Endothelial cell of hepatic sinusoid (primary cell): ENCODE measurements at regions not wholly inside any gene's neighbourhood (a gene's known extent, or its start where the extent isn't known, plus 50 kb on each side); places are given as distances from the start of the nearest gene placed in this dataset.

Experiments used
- in situ Hi-C: cut with HindIII; loops from 2 replicates; pipeline ENCODE4 v1.10.0; 2017; ENCODE audit warnings: low sequenced_read_pairs

DNA sequence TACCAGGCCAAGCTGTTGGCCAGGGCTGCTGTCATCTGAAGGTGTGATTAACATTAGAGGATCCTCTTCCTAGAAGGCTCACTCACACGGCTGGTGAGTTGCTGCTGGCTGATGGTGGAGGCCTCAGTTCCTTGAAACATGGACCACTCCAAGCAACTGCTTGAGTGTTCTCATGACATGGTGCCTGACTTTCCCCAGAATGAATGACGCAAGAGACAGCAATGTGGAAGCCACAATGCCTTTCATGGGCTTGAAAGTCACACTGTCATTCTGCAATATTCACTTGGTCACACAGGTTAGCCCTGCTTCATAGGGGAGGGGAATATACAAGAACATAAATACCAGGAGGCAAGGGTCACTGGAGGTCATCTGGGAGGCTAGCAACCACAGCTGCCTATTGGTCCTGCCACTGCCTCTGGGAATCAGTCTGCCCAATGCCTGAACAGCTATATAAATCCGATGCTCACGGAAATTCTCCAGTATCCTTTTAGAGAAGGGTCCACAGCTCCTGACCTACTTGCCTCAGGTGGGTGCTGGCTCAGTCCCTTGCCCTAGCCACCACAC, 97.1 kb upstream of the MAML3 start:
- in situ Hi-C loops: loop anchor here (5.0 kb wide), 1 partner anchor 99 kb away; the partner anchor contains the start of gene MAML3

DNA sequence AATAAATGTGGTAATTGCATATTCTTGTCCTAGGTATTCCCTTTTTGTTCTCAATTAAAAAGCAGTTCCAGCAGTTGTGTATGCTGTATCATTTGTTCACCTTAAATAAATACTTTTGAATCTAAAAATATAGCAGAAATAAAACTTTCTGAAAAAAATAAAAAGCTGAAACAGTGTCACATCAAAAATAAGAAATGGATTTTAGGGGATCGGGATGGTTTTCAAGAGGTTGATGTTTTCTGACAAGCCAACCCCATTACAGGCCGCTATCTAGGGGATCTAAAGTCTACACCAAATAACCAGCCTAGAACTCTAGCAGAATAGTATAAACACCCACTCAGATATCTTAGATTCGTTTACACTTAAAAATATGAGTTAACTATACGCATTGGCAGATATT, 95.4 kb upstream of the MAML3 start:
- in situ Hi-C loops: no loop called here

GRCh38 chr4:140247237-140247636, 93.3 kb upstream of the MAML3 start:
- in situ Hi-C loops: no loop called here

- in situ Hi-C loops: no loop called here
Measured at GRCh38 chr4:140246216-140246615, 92.2 kb upstream of the MAML3 start.

DNA sequence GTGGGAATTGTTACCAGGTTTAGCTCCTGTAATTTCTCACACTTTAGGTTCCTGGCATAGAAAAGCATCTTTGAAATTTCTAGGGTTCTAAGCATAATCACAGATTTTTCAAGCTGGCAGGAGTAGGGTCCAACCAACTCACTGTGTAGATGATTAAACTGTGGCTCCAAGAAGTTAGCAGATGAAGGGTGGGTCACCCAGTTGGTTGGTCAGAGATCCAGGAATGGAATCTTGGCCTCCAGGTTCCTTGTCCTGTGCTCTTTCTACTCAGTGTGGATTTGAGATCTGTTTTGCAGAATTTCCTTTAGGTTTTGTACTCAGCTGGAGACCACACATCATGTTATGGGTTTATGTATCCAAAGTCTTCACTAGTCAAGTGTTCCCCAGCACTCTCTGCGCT, 90.3 kb upstream of the MAML3 start:
- in situ Hi-C loops: no loop called here

DNA sequence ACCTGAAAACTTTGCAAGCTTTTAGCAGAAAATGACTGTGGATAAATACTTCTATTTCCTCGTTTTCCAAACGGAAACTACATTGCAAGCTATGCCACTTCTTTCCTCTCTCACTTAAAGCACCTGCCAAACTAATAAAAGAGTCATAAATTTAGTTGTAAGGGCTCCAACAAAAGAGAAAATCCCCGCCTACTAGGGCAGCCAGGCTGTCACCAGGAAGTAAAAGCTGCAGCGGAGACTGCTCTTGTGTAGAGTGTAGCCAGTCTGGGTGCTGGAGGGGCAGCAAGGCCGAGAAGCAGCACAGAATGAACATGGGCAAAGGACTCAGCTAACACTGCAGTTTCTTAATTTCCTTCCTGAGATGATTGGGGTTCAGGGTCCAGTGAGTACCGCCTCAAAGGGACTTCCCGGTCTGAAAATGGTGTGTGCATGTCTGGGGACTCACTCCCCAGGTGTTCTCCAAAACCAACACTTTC, 89.3 kb upstream of the MAML3 start:
- in situ Hi-C loops: no loop called here

DNA sequence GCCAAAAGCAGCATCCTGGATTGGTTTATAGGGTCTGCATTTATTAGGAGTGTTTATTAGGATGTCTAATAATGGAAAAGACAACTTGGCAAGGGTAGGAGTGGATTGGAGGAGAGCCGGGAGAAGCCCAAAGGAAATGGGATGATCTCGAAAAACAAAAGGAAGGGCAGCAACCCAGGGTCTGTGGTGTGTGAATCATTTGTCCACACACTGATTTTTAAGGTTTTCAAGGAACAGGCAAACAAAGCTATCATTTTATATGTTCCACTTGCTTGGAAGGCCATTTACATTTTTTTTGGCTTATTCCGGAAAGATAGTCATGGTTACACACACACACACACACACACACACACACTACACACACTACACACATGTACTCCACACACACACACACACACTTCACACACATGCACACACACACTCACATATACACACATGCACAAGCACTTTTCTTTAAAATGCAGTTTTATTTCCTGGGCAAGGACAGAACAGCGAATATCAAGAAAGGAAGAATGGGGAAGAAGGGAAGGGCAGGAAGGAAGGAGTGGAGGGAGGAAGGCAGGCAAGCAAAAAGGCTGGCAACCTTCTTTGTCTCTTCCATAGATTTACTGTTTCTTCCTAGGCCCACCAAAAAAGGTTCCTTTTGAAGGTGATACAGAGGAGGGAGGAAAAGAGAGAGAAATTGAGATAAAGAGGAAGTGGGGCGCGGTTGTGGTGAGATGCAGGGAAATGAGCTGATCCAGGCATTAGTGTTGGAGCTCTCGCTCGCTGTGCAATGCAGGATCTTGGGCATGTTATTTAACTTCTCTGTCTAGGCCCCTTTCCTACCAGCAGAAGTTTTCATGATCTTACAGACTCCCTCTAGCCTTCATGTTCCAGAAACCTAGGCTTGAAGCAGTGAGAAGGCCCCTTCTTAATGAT, 88.6 kb upstream of the MAML3 start:
- in situ Hi-C loops: no loop called here

DNA sequence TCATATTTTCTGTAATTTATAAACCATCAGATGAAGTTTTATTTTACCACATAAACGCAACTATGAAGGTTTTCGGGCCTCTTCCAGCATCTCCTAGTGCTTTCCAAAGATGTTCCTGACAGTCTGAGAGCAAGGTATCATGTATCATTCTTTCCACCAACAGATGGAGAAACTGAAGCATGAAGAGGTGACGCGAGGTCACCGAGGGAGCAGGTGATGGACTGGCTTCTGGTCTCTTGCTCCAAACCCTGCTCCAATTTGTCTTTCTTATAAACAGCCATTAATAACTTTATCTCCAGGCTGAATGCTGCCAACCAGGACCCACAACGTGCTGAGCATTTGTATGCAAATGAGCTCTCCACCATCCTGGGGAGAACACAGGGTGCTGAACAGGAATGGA, 86.3 kb upstream of the MAML3 start:
- in situ Hi-C loops: no loop called here

- in situ Hi-C loops: no loop called here
Measured at GRCh38 chr4:140239311-140239710, 85.3 kb upstream of the MAML3 start.

- in situ Hi-C loops: no loop called here
Measured at GRCh38 chr4:140238351-140239056, 84.5 kb upstream of the MAML3 start.

DNA sequence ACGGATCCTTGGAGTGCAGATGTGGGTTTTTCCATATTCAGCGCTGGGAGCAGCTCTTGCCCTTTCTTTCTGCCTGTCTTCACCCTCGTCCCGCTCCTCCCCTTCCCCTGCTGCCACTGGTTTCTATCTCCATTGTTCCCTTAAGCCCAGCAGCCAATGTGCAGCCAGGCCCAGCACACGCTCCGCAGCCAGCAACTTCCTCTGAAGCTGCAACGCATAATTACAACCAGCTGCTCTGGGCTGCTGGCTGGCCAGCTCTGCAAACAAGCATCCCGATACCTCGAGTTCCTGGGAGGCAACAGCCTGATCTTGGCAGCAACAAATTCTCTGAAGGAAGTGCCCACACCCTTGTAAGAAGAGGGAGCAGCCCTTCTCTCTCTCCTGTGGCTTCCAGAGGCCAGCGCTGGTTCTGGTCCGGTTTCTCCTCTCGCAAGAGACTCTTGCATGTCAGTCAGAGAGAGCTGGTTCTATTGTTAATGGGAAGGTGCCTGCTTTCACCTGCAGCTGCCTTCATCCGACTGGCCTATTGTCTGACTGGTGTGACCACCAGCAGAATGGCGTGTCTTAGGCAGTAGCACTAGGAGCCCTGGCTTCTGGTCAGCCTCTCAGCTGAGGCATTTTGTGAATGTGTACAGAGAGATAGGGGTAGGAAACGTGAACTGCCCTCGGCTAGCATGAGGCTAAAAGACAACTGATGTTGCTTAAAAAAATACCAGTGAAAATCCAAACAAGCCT, 83.8 kb upstream of the MAML3 start:
- in situ Hi-C loops: no loop called here

DNA sequence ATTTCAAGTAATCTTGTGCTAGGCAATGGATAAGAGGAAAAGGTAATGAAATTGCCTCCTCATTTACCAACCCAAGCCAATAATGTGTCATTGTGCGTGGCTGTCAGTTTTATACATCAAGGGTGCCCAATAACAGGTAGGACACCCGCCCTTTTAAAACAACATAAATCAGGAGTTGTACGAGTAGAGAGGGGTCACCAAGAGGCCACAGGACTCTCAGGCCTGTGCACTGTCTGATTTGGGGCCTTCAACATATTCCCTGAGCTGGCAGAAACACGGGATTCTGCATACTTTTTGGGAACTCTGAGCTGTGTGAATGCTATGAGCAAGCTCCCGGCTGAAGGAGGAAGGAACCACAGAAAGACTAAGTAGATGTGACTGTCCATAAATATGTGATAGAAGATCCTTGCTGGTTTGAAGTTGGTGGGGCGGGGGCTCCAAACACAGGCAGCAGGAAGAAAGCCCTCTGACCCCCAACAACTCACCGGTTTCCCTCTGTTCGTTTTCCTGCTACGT, 82.7 kb upstream of the MAML3 start:
- in situ Hi-C loops: no loop called here

GRCh38 chr4:140234697-140235060, 80.7 kb upstream of the MAML3 start:
- in situ Hi-C loops: no loop called here

DNA sequence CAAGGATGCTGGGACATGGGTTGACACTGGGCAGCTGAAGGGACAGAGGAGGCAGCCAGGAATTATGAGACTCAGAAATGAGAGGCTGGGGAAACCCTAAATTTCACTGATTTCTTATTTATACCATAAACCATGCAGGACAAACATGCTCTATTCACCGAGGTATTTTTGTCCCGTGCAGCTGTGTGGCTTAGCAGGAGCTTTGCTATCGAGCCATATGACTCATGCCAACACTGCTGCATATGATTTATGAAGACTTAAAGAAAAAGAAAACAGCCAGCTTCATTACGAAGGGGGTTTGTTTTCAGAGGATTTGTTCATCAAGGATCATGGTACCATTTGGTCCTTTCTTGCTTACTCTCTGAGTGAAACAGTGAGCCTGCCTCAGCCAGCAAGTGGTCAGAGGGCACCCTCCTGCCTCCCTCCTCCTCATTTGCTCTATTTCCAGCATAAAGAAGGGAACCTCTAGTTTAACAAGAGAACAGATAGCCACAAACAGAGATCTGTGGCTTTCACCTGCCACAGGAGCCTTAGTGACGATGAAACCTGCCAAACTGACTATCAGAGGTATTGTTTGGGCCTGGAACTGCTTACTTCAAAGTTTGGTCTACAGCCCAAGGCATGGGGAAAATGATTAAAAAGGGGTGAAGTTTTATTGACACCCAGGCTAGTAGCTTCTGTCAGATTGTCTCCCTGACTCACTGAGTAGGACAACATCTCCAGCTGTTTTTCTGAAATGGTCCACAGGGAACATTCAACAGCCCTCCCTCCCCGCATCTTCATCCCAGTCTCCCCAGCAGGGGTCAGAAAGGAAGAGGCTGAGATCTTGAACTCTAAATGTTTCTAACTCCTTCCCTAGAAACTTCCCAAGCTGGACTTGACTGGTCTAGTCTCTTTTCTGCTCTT, 80.1 kb upstream of the MAML3 start:
- in situ Hi-C loops: no loop called here

DNA sequence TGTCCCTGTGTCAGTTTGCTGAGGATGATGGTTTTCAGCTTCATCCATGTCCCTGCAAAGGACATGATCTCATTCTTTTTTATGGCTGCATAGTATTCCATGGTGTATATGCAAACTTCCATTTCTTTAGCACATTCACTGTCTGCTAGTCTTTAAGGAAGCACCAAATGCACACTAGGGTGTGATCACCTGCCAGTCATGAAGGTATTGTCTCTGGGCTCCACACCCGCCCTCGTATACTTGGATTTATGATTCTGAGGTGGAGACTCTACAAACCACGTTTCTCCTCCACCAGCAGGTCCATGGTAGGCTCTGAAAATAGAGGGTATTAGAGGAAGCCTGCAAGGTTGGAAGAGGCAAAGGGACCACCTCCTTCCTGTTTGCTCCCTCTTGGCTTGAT, 75.9 kb upstream of the MAML3 start:
- in situ Hi-C loops: loop anchor here (5.0 kb wide), 1 partner anchor 78 kb away; the partner anchor contains the start of gene MAML3

- in situ Hi-C loops: loop anchor here (5.0 kb wide), 1 partner anchor 75 kb away; the partner anchor contains the start of gene MAML3
Measured at GRCh38 chr4:140227286-140227685, 73.3 kb upstream of the MAML3 start.

DNA sequence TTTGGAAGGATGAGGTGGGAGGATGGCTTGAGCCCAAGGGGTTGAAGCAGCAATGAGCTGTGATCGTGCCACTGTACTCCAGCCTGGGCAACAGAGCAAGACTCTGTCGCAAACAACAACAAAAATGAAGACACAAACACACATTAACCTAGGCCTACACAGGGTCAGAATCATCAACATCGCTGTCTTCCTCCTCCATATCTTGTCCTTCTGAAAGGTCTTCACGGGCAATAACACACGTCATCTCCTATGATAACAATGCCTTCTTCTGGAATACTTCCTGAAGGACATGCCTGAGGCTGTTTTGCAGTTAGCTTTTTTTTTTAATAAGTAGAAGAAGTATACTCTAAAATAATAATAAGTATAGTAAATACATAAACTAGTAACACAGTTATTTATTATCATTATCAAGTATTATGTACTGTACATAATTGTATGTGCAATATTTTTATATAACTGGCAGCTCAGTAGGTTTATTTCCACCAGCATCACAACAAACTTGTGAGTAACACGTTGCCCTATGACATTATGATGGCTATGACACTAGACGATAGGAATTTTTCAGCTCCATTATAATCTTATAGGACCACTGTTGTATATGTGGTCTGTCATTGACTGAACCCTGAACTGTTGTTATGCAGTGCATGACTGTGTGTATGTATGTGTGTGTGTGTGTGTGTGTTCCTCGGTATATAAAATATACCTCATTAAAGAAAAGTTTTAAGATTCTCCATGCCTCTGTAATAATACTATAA, 69.2 kb upstream of the MAML3 start:
- in situ Hi-C loops: no loop called here

- in situ Hi-C loops: no loop called here
Measured at GRCh38 chr4:140222171-140222570, 68.2 kb upstream of the MAML3 start.

- in situ Hi-C loops: no loop called here
Measured at GRCh38 chr4:140220058-140220457, 66.1 kb upstream of the MAML3 start.
